ENCODE measurements at regions not wholly inside any gene's neighbourhood (a gene's known extent, or its start where the extent isn't known, plus 50 kb on each side); places are given as distances from the start of the nearest gene placed in this dataset.

DNA sequence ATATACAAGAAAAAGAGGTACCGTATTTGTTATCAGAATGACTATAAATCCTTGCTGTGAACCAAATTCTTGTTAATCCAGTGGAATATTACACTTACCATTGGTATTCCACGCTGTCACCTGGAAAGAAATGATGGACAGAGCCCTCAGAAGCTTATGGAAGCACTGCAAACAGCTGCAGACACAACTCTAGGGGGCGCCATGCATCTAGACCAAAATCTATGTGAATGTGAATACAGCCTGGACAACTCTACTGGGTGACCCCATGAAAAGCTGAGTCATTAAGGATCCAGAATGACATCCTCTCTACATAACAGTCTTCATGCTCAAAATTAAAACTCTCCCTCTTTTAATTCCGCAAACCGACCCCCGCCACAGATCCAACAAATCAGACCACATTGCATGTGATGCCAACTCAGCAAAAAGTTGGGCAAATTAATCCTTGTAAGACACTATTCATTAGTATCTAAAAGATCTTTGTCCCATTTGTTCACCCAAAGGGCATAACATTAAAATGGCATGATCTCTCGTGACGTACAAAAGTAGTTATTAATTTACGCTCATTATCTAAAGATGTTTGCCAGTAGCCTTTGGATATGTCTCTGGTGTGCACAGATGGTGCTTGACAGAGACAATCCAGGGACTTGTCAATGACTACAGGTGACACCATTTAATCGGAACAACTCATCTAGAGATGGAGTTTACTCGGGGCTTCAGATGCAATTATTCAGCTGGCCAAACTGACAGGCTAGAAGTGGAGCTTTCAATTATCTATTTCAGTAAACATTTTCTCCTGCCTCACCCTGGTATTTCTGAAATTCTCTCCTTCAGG is 552.7 kb upstream of the PSMD7 start:
- TF ChIP-seq, protein P1, sequence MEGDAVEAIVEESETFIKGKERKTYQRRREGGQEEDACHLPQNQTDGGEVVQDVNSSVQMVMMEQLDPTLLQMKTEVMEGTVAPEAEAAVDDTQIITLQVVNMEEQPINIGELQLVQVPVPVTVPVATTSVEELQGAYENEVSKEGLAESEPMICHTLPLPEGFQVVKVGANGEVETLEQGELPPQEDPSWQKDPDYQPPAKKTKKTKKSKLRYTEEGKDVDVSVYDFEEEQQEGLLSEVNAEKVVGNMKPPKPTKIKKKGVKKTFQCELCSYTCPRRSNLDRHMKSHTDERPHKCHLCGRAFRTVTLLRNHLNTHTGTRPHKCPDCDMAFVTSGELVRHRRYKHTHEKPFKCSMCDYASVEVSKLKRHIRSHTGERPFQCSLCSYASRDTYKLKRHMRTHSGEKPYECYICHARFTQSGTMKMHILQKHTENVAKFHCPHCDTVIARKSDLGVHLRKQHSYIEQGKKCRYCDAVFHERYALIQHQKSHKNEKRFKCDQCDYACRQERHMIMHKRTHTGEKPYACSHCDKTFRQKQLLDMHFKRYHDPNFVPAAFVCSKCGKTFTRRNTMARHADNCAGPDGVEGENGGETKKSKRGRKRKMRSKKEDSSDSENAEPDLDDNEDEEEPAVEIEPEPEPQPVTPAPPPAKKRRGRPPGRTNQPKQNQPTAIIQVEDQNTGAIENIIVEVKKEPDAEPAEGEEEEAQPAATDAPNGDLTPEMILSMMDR (IDR thresholded peaks at IDR 0.05; ENCODE audit: low read depth, low read length), result peak; percentile 45
- no peak for TF ChIP-seq EZH2phosphoT487 (IDR thresholded peaks at IDR 0.05; ENCODE audit: low read depth)
